ENCODE measurements at regions not wholly inside any gene's neighbourhood (a gene's known extent, or its start where the extent isn't known, plus 50 kb on each side); places are given as distances from the start of the nearest gene placed in this dataset.

DNA sequence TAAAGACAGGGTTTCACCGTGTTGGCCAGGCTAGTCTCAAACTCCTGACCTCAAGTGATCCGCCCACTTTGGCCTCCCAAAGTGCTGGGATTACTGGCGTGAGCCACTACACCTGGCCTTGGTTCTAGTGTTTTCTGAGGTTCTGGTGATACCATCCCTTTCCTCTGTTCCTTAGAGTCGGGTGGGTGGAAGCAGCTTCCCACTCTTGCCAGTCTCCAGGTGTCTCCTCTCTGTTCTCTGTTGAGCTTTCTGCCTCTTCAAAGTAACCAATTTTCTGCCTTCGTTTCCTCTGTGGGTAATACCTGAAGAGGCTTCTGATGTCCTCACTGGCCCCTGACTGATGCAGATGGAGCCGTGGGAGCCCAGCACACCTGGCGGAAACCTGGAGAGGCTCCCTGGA, 53.4 kb upstream of the LHX5 start:
- TF ChIP-seq, protein P1, sequence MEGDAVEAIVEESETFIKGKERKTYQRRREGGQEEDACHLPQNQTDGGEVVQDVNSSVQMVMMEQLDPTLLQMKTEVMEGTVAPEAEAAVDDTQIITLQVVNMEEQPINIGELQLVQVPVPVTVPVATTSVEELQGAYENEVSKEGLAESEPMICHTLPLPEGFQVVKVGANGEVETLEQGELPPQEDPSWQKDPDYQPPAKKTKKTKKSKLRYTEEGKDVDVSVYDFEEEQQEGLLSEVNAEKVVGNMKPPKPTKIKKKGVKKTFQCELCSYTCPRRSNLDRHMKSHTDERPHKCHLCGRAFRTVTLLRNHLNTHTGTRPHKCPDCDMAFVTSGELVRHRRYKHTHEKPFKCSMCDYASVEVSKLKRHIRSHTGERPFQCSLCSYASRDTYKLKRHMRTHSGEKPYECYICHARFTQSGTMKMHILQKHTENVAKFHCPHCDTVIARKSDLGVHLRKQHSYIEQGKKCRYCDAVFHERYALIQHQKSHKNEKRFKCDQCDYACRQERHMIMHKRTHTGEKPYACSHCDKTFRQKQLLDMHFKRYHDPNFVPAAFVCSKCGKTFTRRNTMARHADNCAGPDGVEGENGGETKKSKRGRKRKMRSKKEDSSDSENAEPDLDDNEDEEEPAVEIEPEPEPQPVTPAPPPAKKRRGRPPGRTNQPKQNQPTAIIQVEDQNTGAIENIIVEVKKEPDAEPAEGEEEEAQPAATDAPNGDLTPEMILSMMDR (conservative IDR thresholded peaks at IDR 0.05), result no peak
- no peak overlapping the region for H3K14ac ChIP-seq (ENCODE audit: insufficient read depth, low read length)
- no peak overlapping the region for H3K4me2 ChIP-seq (ENCODE audit: insufficient read depth, insufficient read length, low read length)
- WGBS (ENCODE audit: extremely low coverage, insufficient read length, low lambda C conversion rate), result no CpG with 5 or more reads among the region's 7 CpGs
- H4K5ac ChIP-seq (ENCODE audit: insufficient read length, low read depth, low read length), result no peak overlapping the region
- H2BK12ac ChIP-seq (ENCODE audit: insufficient read length, low read depth, low read length), result no peak overlapping the region
- H3T11ph ChIP-seq (ENCODE audit: low read length), result no peak overlapping the region
- no peak overlapping the region for H3K9ac ChIP-seq (ENCODE audit: extremely low read depth, insufficient read length, low read length)
- H4K20me1 ChIP-seq (ENCODE audit: control insufficient read depth, insufficient read depth, insufficient read length), result no peaks in the 10 kb centered on the region
- H2BK120ac ChIP-seq (ENCODE audit: low read depth, low read length, poor library complexity, severe bottlenecking), result no peak overlapping the region
- no peak overlapping the region for H3K27ac ChIP-seq (ENCODE audit: insufficient read length, low read depth, low read length)
- H4K8ac ChIP-seq (replicated peaks; ENCODE audit: insufficient read length, low read depth, low read length), result no peak overlapping the region
- no peak overlapping the region for H2BK5ac ChIP-seq (ENCODE audit: insufficient read length, low read length)
- Mint-ChIP-seq H3K36me3 (ENCODE audit: insufficient read depth in 1 of 3, low read depth in 3 of 3) (peaks cover 0 to 5% (median 2%) of the 10 kb centered on the region in 3 experiments; a peak in 3 of 7 replicates), H3K27ac (no peak overlapping the region), H3K4me1 (peaks cover 36 to 43% of the 10 kb centered on the region in 2 experiments), H3K9me3 (peaks cover 2 to 6% of the 10 kb centered on the region in 2 experiments; a peak in 3 of 5 replicates), H3K27me3 (ENCODE audit: low read depth) (peaks cover 24% of the 10 kb centered on the region), H3K4me3 (no peak overlapping the region)
- no peak overlapping the region for H4K91ac ChIP-seq (ENCODE audit: insufficient read length, low read depth, low read length)
- no peak overlapping the region for H2AK5ac ChIP-seq (ENCODE audit: insufficient read length, low read length)
- no peak overlapping the region for H3K23ac ChIP-seq (ENCODE audit: insufficient read length, low read depth, low read length)
- no peaks in the 10 kb centered on the region for H3K79me1 ChIP-seq (ENCODE audit: insufficient read depth, low read depth, low read length, poor library complexity, severe bottlenecking)
- H3K56ac ChIP-seq (ENCODE audit: insufficient read length, low read depth, low read length), result no peak overlapping the region
- no peaks in the 10 kb centered on the region for H3K23me2 ChIP-seq (ENCODE audit: insufficient read length, low read depth, low read length, poor library complexity, severe bottlenecking)
- H3K27me3 ChIP-seq (ENCODE audit: insufficient read depth, low read length), result peaks cover 3% of the 10 kb centered on the region; the same call in 1 of the 2 replicates
- H2AFZ ChIP-seq (ENCODE audit: low read length), result no peak overlapping the region
- no peaks in the 10 kb centered on the region for H3K79me2 ChIP-seq (ENCODE audit: insufficient read depth, low read length)
- H3K4me1 ChIP-seq (ENCODE audit: insufficient read depth, low read length), result no peaks in the 10 kb centered on the region
- H3K18ac ChIP-seq (ENCODE audit: insufficient read length, low read depth, low read length), result no peak overlapping the region
- no peaks in the 10 kb centered on the region for H3K9me3 ChIP-seq (ENCODE audit: control insufficient read depth, low read depth, low read length)
- no peak overlapping the region for H2BK20ac ChIP-seq (ENCODE audit: low read depth, low read length, poor library complexity, severe bottlenecking)
- no peak overlapping the region for H2BK15ac ChIP-seq (ENCODE audit: low read depth, low read length)
- no peak for DNase-seq
- no peak overlapping the region for H3K4ac ChIP-seq (ENCODE audit: low read depth, low read length)

Measured in H9 (cell line).